HEK293 (cell line): ENCODE measurements at regions not wholly inside any gene's neighbourhood (a gene's known extent, or its start where the extent isn't known, plus 50 kb on each side); places are given as distances from the start of the nearest gene placed in this dataset.

Experiments used
- CTCF ChIA-PET: fragments of 350-600 bp; formaldehyde crosslinking; extraction: SDS; loops from one replicate; lab custom pipeline; 2021; ENCODE audit warnings: antibody characterized with exemption; lab: Yijun Ruan, JAX
- POLR2A ChIA-PET: fragments of 300-600 bp; formaldehyde crosslinking; extraction: SDS; loops from one replicate; lab custom pipeline; 2020; ENCODE audit warnings: antibody characterized with exemption, inconsistent platforms; lab: Yijun Ruan, JAX
- H3K27ac ChIP-seq: fragments of 200-500 bp; sonication (Bioruptor generic); 2 replicates; pipeline ENCODE4 v1.5.1; 2014; ENCODE audit warnings: low read depth, low read length, control low read depth, inconsistent platforms; ENCODE audit errors: extremely low read depth
- H3K36me3 ChIP-seq, 2 experiments: fragments of 200-500 bp in 1 of 2; sonication (Bioruptor generic) in 1 of 2; 1 replicate in 1 of 2; 2 replicates in 1 of 2; pipeline ENCODE4 v1.5.1; 2014 to 2017; ENCODE audit warnings: inconsistent platforms in 2 of 2, low read length in 2 of 2; ENCODE audit not compliant: control insufficient read depth in 2 of 2, insufficient read depth in 1 of 2
- H3K4me1 ChIP-seq: fragments of 200-500 bp; sonication (Bioruptor generic); 2 replicates; pipeline ENCODE4 v1.5.1; 2014; ENCODE audit warnings: mild to moderate bottlenecking, low read length, inconsistent platforms; ENCODE audit not compliant: control insufficient read depth, insufficient read depth
- H3K4me3 ChIP-seq: 2 replicates; pipeline ENCODE4 v1.5.1; 2011; ENCODE audit warnings: low read depth, mild to moderate bottlenecking, control low read depth, low read length, moderate library complexity
- H3K9me3 ChIP-seq: fragments of 200-500 bp; sonication (Bioruptor generic); 2 replicates; pipeline ENCODE4 v1.5.1; 2014; ENCODE audit warnings: low read depth, low read length, inconsistent platforms; ENCODE audit not compliant: control insufficient read depth, insufficient read depth
- HIC1 ChIP-seq: fragments of 450-650 bp; formaldehyde crosslinking; IDR thresholded peaks from 2 replicates; pipeline ENCODE4 v1.5.1; 2016; ENCODE audit warnings: missing biosample characterization, missing genetic modification characterization
- PRDM4 ChIP-seq: fragments of 450-650 bp; formaldehyde crosslinking; IDR thresholded peaks from 2 replicates; pipeline ENCODE4 v1.5.1; 2017; ENCODE audit warnings: missing biosample characterization, missing genetic modification characterization
- YY2 ChIP-seq: fragments of 450-650 bp; formaldehyde crosslinking; IDR thresholded peaks from 2 replicates; pipeline ENCODE4 v1.5.1; 2016; ENCODE audit warnings: missing biosample characterization, missing genetic modification characterization
- ZBTB44 ChIP-seq: fragments of 450-650 bp; IDR thresholded peaks from 2 replicates; pipeline ENCODE4 v1.5.1; 2018; ENCODE audit warnings: missing biosample characterization, mild to moderate bottlenecking, missing genetic modification characterization
- ZFP37 ChIP-seq: fragments of 450-650 bp; formaldehyde crosslinking; IDR thresholded peaks from 2 replicates; pipeline ENCODE4 v1.5.1; 2016; ENCODE audit warnings: missing biosample characterization, missing genetic modification characterization
- ZNF114 ChIP-seq: fragments of 450-650 bp; formaldehyde crosslinking; IDR thresholded peaks from 2 replicates; pipeline ENCODE4 v1.5.0; 2017; ENCODE audit warnings: missing biosample characterization, missing genetic modification characterization
- ZNF302 ChIP-seq: fragments of 450-650 bp; formaldehyde crosslinking; IDR thresholded peaks from 2 replicates; pipeline ENCODE4 v1.5.1; 2016; ENCODE audit warnings: missing biosample characterization, missing genetic modification characterization, low read depth
- ZNF311 ChIP-seq: fragments of 450-650 bp; formaldehyde crosslinking; IDR thresholded peaks from 2 replicates; pipeline ENCODE4 v1.5.1; 2017; ENCODE audit warnings: missing biosample characterization, missing genetic modification characterization, borderline replicate concordance
- ZNF37A ChIP-seq: fragments of 450-650 bp; IDR thresholded peaks from 2 replicates; pipeline ENCODE4 v1.5.1; 2018; ENCODE audit warnings: missing biosample characterization, missing genetic modification characterization
- ZNF398 ChIP-seq: fragments of 450-650 bp; formaldehyde crosslinking; IDR thresholded peaks from 2 replicates; pipeline ENCODE4 v1.5.1; 2017; ENCODE audit warnings: missing biosample characterization, missing genetic modification characterization
- ZNF416 ChIP-seq: fragments of 450-650 bp; formaldehyde crosslinking; IDR thresholded peaks from 2 replicates; pipeline ENCODE4 v1.5.1; 2016; ENCODE audit warnings: missing biosample characterization, missing genetic modification characterization
- ZNF473 ChIP-seq: fragments of 450-650 bp; formaldehyde crosslinking; IDR thresholded peaks from 2 replicates; pipeline ENCODE4 v1.5.1; 2017; ENCODE audit warnings: missing biosample characterization, missing genetic modification characterization
- ZNF548 ChIP-seq: fragments of 450-650 bp; formaldehyde crosslinking; IDR thresholded peaks from 2 replicates; pipeline ENCODE4 v1.5.1; 2016; ENCODE audit warnings: missing biosample characterization, missing genetic modification characterization
- ZNF580 ChIP-seq: fragments of 450-650 bp; formaldehyde crosslinking; IDR thresholded peaks from 2 replicates; pipeline ENCODE4 v1.5.1; 2016; ENCODE audit warnings: missing biosample characterization, missing genetic modification characterization
- ZNF747 ChIP-seq: fragments of 450-650 bp; formaldehyde crosslinking; IDR thresholded peaks from 2 replicates; pipeline ENCODE4 v1.5.1; 2016; ENCODE audit warnings: missing biosample characterization, missing genetic modification characterization
- ZNF768 ChIP-seq: fragments of 450-650 bp; formaldehyde crosslinking; IDR thresholded peaks from 2 replicates; pipeline ENCODE4 v1.5.1; 2018; ENCODE audit warnings: missing biosample characterization, mild to moderate bottlenecking, missing genetic modification characterization
- ZSCAN16 ChIP-seq: fragments of 450-650 bp; formaldehyde crosslinking; IDR thresholded peaks from 2 replicates; pipeline ENCODE4 v1.5.1; 2016; ENCODE audit warnings: missing biosample characterization, missing genetic modification characterization
- ZSCAN4 ChIP-seq: fragments of 450-650 bp; formaldehyde crosslinking; IDR thresholded peaks from 2 replicates; pipeline ENCODE4 v1.5.1; 2017; ENCODE audit warnings: missing biosample characterization, missing genetic modification characterization

GRCh38 chr7:149621776-149622175 lies 124.2 kb upstream of the ZNF746 start:
- CTCF ChIA-PET = interaction anchor here (0.6 to 0.8 kb wide), 2 partner anchors 41 to 104 kb away, joined by 3 to 4 read pairs; no protein-coding TSS in a partner anchor
- TF ChIP-seq ZNF302 (tag by site-specific recombination) = no peak
- TF ChIP-seq ZNF37A (tag by site-specific recombination) = no peak
- no peak for TF ChIP-seq ZNF548 (tag by site-specific recombination)
- TF ChIP-seq ZNF747 (tag by site-specific recombination) = no peak
- TF ChIP-seq ZNF398 (tag by site-specific recombination) = no peak
- no peak for TF ChIP-seq ZNF311 (tag by site-specific recombination)
- no peak for TF ChIP-seq PRDM4 (tag by site-specific recombination)
- no peak for TF ChIP-seq ZFP37 (tag by site-specific recombination)
- TF ChIP-seq ZBTB44 (tag by site-specific recombination) = no peak
- TF ChIP-seq ZNF580 (tag by site-specific recombination) = no peak
- TF ChIP-seq ZNF768 = no peak
- no peak for TF ChIP-seq HIC1
- TF ChIP-seq ZNF416 (tag by site-specific recombination) = no peak
- no peak for TF ChIP-seq ZSCAN4 (tag by site-specific recombination)
- no peak for TF ChIP-seq ZNF114 (tag by site-specific recombination)
- no peak for TF ChIP-seq YY2
- TF ChIP-seq ZNF473 (tag by site-specific recombination) = no peak
- no peak for TF ChIP-seq ZSCAN16 (tag by site-specific recombination)
- Histone ChIP-seq H3K4me3 (no peak overlapping the region), H3K9me3 (no peaks in the 10 kb centered on the region), H3K36me3 (peaks cover 12 to 63% of the 10 kb centered on the region in 2 experiments; a peak in 2 of 3 replicates), H3K27ac (no peak overlapping the region), H3K4me1 (peaks cover 3% of the 10 kb centered on the region; the same call in 1 of the 2 replicates)
- POLR2A ChIA-PET = no interaction called here
